ENCODE measurements at regions not wholly inside any gene's neighbourhood (a gene's known extent, or its start where the extent isn't known, plus 50 kb on each side); places are given as distances from the start of the nearest gene placed in this dataset.

DNA sequence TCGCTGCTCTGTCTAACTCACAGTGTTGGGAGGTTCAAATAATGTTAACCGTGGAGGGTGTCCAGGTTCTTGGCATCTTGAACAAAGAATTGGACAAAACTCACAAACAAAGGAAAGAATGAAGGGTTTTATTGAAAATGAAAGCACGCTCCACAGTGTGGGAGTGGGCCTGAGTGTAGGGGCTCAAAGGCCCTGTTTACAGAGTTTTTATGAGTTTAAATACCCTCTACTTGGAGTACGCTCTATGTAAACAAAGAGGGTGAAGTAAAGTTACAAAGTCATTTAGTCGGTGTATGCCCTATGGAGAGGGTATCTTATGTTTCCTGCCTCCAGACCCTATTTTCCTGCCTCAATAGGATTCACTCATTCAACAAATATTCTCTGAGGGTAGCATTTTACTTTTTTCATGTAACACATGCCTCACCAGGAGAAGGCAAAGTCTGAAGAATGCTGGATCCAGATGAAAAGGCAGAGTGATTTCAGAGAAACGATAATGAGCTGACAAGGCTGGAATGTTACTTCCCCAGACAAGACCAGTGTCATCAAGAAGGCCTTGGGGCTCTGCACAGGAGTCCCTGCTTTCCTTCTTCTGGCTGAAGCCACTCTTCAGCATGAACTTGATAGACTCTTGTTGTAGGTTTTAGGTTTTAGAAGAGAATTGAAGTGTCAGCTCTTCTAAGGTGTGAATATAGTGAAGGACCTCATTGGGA is 163.6 kb downstream of the FAM43A start:
- TF ChIP-seq POLR2AphosphoS5 (IDR thresholded peaks at IDR 0.05; ENCODE audit: low read depth, low read length), result no peak
- no peak for TF ChIP-seq POLR2A (IDR thresholded peaks at IDR 0.05; ENCODE audit: low read depth, low read length)
